GM12864 (cell line): ENCODE measurements at regions not wholly inside any gene's neighbourhood (a gene's known extent, or its start where the extent isn't known, plus 50 kb on each side); places are given as distances from the start of the nearest gene placed in this dataset.

Experiments used
- DNase-seq: peaks from one replicate; pipeline ENCODE4 v3.0.0-alpha.2; 2011; ENCODE audit warnings: low read depth
- H3K4me3 ChIP-seq: 2 replicates; pipeline ENCODE4 v1.5.1; 2011; ENCODE audit warnings: mild to moderate bottlenecking, low read depth, low read length, control low read depth
- CTCF ChIP-seq: IDR thresholded peaks from 2 replicates; pipeline ENCODE4 v1.5.1; 2011; ENCODE audit warnings: low read depth, mild to moderate bottlenecking, moderate library complexity, low read length, control low read depth, inconsistent platforms; ENCODE audit errors: missing control alignments

- H3K4me3 ChIP-seq: no peak overlapping the region
- no peak for TF ChIP-seq CTCF
These were observed 860.8 kb downstream of the BRINP3 start for GRCh38 chr1:189616893-189617292.

GRCh38 chr1:189619682-189620332 is 857.9 kb downstream of the BRINP3 start:
- TF ChIP-seq CTCF: no peak
- no peak for DNase-seq
- no peak overlapping the region for H3K4me3 ChIP-seq

More at GRCh38 chr1:189616893-189617292, 860.8 kb downstream of the BRINP3 start:
- DNase-seq: no peak

- TF ChIP-seq CTCF: no peak
- no peak for DNase-seq
- no peak overlapping the region for H3K4me3 ChIP-seq
These were observed 857.2 kb downstream of the BRINP3 start for GRCh38 chr1:189620471-189620870.

GRCh38 chr1:189623336-189623735 is 854.3 kb downstream of the BRINP3 start:
- DNase-seq: no peak
- no peak for TF ChIP-seq CTCF

GRCh38 chr1:189627427-189627826 is 850.2 kb downstream of the BRINP3 start:
- no peak overlapping the region for H3K4me3 ChIP-seq
- no peak for TF ChIP-seq CTCF
- no peak for DNase-seq

More at GRCh38 chr1:189623336-189623735, 854.3 kb downstream of the BRINP3 start:
- H3K4me3 ChIP-seq: no peak overlapping the region

GRCh38 chr1:189628857-189629256 is 848.8 kb downstream of the BRINP3 start:
- no peak for TF ChIP-seq CTCF
- DNase-seq: no peak

GRCh38 chr1:189633658-189634057 is 844.0 kb downstream of the BRINP3 start:
- no peak for DNase-seq
- no peak for TF ChIP-seq CTCF

More at GRCh38 chr1:189628857-189629256, 848.8 kb downstream of the BRINP3 start:
- H3K4me3 ChIP-seq: no peak overlapping the region

More at GRCh38 chr1:189633658-189634057, 844.0 kb downstream of the BRINP3 start:
- no peak overlapping the region for H3K4me3 ChIP-seq
